HG03460 (cell line): ENCODE measurements at regions not wholly inside any gene's neighbourhood (a gene's known extent, or its start where the extent isn't known, plus 50 kb on each side); places are given as distances from the start of the nearest gene placed in this dataset.

Experiments
- ATAC-seq: cut with Tn5 transposase; IDR thresholded peaks from one replicate; pipeline ENCODE4 v1.9.1; 2021; ENCODE audit not compliant: unreplicated experiment

DNA sequence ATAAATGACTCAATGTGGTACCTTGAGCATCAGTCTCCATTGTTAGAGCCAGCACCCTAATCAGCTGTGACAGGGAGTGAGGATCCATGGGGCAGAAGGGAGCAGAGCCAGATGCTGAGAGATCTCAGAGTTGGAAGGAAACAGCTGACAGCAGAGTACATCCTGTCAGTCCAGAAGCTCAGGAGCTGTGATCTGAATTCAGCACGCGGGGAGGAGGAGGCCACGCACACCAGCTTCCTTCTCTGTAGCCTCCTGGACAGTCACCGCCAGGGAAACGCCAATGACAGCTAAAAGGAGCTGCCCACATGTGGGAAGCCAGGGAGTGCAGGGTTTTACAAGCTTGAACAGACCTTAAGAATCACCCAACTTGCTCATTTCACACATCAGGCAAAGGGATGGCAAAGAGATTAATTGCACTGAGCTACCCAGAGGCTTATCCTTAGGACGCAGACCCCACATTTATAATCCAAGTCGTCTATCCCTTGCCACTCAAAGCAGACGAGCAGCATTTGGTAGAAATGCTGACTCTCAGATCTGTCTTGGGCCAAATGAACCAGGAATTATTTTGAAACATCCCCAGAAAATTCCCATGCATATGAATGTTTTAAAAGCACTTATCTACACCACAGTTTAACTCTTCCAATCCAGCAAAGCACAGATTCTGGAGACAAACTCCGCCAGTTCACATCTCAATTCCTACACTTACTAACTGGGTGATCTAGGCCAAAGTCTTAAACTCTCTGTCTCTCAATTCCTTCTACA, 322.6 kb upstream of the TMTC1 start:
- ATAC-seq = no peak

DNA sequence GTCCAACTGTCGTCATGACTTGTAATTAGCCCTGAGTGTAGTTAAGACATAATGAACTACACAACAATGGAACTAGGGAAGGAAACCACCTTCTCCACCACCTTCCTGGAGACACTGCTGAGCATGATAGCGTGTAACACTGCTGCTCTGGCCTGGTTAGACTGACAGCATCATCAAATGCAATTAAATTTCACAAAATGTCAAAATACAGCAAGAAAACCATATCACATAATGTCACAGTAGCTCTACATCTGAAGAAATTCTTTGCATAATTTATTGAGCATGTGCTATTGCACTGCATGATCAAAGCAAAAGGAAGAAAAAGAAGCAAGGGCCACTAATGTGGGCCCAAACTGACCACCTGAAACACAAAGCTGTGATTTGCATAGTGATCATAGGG, 321.8 kb upstream of the TMTC1 start:
- ATAC-seq = no peak

DNA sequence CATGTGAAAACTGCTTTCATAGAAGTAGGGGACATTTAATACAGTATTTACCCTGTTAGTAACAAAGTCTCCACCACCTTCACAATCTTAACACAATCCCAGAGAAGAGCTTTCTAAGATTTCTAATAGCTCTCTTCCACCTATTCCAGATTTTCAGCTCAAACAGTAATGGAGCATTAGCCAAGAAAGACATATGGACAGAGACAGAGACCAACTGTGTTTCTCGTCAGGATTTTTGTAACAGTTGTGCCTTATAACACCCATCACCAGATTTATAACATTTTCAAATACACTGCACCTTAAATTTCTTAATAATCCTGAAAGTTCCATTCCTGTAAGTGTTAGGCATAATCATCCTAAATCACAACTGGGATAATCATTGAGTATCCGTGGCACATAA, 321.2 kb upstream of the TMTC1 start:
- ATAC-seq = no peak

DNA sequence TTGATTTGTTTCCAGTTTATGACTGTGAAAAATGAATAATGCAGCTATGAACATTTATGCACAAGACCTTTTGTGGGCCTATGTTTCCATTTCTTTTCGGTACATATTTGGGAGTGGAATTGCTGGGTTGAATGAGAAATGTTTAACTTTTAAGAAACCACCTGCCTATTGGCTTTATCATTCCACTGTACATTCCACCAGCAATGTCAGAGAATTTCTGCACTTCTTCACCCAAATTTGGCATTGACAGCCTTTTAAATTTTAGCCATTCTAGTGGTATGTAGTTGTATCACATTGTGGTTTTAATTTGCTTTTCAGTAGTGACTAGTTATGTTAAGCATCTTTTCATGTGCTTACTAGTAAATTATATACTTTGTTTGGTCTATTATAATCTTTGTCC, 317.0 kb upstream of the TMTC1 start:
- no peak for ATAC-seq

DNA sequence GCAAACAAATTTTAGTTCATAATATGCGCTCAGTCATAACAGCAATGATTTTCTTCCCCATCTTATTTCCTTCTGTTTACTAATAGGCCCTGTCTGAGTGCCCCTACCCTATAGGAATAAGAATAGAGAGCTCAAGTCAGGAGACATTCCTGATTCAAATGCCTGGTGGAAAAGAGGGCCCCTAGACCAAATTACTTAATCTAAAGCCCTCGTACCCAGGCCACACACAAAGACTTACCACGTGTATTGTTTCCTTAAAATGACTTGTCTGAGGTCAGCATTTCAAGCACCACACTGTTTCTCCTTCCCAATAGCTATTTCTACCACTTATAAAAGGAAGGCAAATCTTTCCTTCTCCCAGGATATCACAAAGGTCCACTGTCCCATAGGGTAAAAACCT, 314.9 kb upstream of the TMTC1 start:
- no peak for ATAC-seq

DNA sequence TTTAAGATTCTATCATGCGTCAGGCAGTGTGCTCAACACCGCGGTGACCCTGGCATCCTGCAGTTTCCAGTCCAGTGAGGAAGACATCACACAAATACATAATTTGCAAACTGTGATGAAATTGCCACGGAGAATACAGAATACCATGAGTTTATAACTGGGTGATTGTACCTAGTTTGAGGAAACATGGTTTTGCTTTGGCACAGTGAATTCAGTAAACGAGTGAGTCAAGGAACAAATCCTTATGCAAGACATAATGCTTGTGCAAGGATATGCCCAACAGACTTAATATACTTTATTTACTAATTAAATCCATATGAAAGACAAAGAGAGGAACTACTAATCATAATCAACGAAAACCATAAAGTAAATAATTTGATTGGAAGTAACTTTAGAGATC, 311.8 kb upstream of the TMTC1 start:
- ATAC-seq = no peak

DNA sequence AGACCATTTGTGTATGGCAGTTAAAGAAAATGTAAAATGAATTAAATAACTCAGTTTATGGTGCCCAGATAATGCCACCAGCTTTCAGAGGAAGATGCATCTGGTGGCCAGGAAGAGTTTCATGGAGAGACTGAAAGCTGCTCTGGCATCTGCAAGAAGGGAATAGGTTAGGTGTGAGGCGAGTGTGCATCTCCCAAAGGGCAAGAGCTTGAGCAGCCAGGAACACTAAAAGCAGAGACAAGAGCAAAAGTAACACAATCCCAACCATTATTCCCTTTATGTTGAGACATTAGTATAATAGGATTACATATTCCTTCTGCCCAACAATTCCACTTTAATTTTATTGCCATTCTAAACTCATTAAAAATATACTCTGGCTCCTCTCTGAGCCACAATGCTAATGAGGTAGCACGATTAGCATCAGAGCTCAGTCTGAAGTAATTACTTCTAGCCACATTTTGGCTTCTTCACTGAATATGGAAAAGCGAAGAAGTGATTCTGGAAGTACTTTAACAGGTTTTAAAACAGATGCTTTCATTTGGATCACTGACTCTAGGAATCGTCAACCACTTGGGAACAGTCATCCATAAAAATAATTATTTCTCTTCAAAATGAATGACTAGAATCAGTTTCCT, 309.4 kb upstream of the TMTC1 start:
- ATAC-seq = no peak

DNA sequence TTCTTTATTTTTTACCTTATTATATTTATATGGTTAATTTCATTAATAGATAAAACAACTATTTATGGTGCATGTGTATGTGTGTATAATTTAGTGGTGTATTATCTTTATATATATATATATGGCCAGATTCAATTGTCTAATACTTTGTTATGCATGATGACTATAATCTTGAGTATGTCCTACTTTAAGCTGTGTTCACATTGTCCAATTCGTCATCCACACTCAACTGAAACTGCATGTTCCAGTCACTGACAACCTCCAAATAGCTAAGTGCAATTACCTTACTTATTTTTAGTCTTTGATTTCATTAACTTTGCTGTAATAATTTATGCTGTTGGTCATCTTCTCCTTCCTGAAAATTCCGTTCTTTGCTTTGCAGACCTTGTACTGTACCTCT, 306.5 kb upstream of the TMTC1 start:
- ATAC-seq = no peak

DNA sequence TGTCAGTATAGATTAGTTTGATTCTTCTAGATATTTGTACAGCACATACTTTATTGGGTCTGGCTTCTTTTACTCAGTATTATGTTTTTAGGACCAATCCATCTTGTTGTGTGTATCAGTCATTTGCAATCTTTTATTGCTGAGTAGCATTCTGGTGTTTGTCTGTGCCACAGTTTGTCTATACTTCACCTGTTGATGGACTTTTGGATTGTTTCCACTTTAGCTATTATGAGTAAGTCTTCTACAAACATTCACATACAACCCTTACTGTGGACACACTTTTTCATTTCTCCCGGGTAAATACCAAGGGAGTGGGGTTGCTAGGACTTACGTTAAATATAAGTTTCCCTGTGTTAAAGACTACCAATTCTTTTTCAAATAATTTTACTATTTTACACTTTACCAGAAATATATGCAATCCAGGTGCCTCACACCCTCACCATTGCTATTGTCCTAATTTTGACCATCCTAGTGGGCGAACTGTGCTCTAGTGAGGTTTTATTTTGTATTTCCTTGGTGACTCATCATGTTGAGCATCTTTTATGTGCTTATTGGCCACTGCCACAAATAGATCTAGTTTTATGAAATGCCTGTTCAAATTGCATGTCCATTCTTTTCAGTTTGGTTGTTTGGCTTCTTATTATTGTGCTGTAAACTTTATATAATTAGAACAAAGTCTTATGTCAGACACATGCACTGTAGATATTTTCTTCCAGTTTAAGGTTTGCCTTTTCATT, 304.7 kb upstream of the TMTC1 start:
- ATAC-seq = no peak

DNA sequence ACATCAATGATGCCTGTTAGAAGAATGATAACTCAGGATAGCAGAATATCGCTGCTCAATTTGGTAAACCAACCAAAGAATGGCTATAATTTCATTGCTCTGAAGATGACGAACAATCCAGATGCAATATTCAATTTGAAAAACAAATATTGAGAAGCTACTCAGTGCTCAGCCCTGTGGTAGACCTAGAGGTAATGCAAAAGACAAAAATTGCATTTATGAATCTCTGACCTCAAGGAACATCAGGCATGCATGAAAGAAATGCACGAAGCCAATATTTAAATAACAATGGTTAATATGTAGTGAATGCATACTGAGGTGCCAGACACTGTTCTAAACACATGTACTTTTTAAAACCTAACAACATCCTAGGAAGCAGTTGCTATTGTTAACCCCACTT, 298.6 kb upstream of the TMTC1 start:
- no peak for ATAC-seq

DNA sequence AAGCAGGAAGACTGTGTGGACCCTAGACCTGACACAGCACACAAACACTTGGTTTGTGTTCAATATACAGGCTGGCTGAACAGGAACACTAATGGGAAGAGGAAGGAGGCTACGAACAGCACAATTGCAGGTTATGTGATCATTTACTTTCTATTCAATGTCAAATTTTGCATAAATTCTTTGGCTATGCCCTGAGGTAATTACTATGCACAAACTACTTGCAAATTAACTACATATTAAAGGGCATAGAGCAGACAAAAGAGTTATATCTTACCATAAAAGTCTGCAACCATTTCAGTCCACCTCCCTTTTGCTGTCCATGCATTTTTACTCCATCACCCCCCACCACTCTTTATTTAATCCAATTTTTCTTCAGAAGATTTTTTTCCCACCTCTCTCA, 291.2 kb upstream of the TMTC1 start:
- no peak for ATAC-seq

DNA sequence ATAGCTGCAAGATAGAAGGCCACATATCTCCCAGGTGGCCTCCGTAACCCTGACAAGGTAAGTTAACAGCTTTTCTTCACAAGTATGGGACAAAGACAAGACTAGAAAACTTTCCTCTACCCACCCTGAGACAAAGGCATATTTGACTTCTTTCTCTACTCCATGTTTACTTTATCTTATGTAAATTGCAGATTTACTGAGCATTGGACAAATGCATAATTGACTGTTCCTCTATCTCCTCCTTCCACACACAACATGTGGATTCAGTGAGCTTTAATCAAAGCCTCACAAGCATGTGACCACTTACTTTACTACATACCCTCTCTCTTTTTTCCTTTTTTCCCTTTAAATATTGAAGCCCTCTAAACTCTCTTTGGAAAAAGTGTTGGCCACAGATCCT, 289.1 kb upstream of the TMTC1 start:
- no peak for ATAC-seq

DNA sequence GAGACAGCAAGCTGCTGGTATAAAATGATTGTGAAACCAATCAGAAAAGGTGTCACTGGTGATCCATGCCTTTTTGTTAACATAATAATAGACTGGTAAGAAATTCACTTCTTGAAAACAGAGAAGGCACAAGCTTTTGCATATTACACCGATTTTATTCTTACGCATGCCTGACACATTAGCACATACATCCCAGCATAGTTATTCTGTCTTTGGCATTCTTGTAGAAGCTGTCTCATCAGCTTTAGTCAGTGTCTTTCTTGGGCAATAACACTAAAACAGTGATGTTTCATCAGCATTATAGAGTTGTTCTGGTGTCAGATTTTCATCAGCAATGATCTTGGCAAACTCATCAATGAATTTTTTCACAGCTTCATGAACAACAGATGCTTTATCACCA, 283.4 kb upstream of the TMTC1 start:
- no peak for ATAC-seq

DNA sequence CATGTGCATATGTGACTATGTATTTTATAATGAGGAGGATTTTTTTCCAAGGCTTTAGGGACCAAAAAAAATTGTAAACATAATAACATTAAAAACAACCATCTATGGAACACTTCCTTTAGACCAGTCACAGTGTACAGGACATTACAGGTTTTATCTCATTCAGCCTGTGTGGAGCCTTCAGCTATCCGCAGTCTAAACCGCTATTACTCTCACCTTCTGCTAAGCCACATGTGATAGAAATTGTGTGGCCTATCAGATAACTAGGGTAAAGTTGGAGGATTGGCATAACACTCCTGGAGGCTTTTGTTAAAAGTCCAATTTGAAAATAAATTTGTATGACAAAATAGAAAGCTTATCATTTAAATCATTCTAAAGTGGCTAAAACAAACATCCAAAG, 281.2 kb upstream of the TMTC1 start:
- ATAC-seq = no peak

DNA sequence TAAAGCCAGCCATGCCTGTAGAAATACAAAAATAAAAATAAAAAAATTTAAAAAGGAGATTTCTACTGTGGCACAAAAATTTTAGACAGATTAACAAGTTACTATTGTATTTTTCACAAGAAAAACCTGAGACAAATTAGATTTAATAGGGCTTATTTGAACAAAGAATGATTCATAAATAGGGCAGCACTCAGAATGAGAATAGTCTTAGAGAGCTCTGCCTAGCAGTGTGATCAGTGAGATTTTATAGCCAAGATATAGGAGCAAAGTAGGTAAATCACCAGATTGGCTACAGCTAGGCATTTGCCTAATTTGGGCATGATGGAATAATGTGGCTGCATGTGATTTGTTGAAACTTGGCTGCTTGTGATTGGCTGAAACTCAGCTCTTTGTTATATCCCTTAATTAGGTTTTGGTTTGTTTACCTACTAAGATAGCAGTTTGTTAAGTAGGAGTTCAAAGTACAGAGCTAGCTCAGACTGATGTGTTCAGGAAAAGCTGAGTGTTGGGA, 279.7 kb upstream of the TMTC1 start:
- ATAC-seq = no peak

DNA sequence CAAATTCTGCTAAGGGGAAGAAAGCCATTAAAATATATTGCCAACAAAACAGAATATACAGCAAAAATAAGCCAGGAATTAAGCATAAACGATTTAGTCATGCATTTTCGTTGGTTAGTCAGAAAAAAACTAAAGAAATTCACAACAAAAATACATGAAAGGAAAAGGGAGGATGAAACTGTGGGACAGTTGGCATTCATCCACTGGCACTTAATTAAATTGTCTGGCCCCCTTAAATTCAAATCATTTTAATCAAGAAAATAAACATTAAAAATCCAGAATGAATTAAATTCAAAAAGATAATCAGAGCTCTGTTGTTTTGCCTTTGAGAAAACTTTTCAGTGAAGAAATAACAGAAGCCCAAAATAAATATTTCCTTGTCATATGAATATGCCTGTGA, 264.6 kb upstream of the TMTC1 start:
- no peak for ATAC-seq

DNA sequence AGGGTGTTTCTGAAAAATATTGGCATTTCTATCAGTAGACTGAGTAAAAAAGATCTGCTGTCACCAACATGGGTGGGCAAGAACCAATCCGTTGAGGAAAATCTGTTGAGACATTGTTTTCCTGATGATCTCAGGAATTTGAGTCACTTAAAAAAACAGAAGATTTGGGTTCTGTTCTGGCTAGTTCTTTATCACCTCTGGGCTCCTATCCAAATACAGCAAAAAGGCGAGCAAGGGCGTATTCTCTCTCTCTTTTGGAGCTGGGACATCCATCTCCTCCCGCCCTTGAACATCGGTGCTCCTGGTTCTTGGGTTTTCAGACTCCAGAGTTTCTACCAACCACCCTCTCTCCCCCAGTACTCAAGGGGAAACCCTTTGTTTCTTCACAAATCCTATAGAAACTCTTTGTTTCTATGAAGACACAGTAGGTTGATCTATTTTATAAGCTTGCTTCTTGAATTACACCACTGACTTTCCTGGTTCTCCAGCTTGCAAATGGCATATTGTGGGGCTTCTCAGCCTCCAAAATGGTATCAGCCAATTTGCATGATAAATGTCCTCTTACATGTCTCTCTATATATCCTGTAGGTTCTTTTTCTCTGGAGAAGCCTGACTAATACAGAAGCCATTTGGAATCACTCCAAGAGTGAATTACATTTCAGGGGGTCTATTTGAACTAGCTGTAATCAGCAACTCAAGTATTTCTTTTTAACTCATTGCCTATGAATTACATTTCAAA, 263.9 kb upstream of the TMTC1 start:
- ATAC-seq = no peak

DNA sequence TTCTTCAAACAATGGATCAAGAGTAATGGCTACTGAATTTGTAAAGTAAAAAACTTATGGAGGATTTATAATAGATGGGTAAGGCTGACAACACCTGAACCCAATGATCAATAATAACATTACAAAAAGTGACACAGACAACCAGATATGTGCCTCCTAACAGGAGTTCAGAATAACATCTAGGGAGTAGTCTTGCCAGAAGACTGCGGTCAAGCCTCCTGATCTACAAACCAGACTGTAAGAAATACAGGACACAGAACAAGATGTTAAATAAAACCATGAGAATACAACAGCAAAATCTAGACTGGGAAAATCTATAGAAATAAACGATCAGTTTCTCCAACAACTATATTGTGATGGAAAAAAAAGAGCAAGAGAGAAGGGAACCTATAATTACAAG, 262.6 kb upstream of the TMTC1 start:
- ATAC-seq = no peak

DNA sequence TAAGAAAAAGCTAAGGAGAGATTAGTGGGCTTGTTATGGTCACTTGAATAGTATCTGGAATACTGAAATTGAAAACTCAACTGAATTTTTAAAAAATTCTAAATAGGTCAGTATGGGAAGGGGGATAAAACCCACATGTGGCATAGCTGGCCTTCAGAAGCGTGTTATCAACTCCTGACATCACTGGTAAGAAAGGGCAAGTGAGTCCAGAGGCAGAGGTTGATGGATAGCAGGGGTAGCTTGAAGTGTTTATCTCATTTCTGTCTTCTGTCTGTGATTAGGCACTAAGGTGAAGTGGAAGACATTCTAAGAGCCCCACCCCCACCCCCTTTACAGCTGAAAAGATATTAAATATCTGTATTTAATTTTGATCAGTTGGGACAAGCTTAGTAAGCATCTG, 261.4 kb upstream of the TMTC1 start:
- ATAC-seq = no peak

DNA sequence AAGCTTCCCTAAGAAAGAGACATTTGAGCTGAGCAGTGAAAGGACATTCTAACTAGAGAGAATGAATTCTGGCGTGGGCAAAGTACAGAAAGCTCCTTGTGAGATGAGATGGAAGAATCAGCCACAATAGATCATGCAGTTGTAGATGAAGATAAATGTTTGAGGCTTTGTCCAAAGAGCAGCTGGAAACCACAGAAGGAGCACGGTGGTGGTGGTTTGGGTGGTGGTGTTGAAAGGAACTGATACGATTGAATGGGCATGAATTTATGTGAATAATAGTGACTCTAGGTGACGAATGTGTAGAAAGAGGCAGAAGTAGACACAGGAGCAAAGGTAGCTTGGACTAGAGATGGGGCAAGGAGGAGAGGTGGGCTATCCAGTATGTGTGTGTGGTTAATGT, 260.5 kb upstream of the TMTC1 start:
- no peak for ATAC-seq

DNA sequence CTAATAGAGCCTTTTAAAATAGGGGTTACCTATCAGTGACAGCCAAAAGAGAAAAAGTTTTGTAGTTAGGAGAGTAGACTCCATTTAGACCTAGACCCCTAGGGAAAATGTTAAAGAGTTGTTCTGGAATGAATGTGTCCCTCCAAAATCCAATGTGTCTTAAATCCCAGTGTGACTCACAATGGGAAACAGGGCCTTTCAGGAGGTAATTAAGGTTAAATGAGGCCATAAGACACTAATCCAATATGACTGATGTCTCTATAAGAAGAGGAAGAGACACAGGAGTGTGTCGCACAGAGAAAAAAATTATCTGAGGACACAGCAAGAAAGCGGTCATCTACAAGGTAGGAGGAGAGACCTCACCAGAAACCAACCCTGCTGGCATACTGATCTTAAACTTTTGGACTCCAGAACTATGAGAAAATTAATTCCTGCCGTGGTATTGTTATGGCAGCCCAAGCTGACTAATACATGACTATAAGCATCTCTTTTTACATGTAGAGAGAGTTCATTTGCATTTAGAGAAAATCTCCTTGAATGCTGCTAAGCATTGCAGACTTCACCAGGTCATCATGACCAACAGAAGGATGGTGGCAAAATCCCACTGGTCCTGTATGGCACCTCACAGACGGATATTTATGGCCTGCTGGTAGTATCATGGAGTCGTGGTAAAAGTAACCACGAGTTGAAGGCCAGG, 259.6 kb upstream of the TMTC1 start:
- no peak for ATAC-seq
